ENCODE measurements at regions not wholly inside any gene's neighbourhood (a gene's known extent, or its start where the extent isn't known, plus 50 kb on each side); places are given as distances from the start of the nearest gene placed in this dataset.

DNA sequence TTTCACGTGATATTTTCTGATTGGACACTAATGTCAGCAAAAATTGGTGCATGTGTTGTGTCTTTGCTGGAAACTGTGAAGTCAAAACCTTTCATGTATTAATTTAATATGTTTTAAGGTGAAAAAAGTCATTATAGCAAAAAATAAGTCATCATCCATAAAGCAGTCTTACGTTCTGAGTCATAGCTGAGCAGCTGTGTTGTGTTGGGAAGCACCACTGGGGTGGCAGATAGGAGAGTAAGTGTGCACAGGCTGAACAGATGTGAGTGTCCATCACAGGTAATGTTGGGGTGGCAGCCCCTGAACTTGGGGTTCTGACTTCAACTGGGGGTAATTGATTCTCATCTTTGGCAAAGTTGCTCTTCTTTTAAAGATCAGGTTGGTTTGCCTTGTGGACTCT is 156.8 kb downstream of the NXNL2 start:
- Histone ChIP-seq H3K4me3 (no peak overlapping the region), H3K9me3 (peaks cover 6% of the 10 kb centered on the region), H3K36me3 (ENCODE audit: insufficient read depth in 1 of 2, low read depth in 1 of 2) (no peaks in the 10 kb centered on the region), H3K27ac (no peak overlapping the region), H3K27me3 (ENCODE audit: insufficient read depth in 3 of 3, low read length in 2 of 3) (no peaks in the 10 kb centered on the region), H3K4me1 (no peaks in the 10 kb centered on the region)
- DNase-seq (no peak), ATAC-seq (no peak)
- intact Hi-C loops (cut with DNase I): no loop called here
- WGBS, 3 donors: 69 to 80% (median 78%) methylated on average over 2 of the region's 2 CpGs
- TF ChIP-seq, protein P1, sequence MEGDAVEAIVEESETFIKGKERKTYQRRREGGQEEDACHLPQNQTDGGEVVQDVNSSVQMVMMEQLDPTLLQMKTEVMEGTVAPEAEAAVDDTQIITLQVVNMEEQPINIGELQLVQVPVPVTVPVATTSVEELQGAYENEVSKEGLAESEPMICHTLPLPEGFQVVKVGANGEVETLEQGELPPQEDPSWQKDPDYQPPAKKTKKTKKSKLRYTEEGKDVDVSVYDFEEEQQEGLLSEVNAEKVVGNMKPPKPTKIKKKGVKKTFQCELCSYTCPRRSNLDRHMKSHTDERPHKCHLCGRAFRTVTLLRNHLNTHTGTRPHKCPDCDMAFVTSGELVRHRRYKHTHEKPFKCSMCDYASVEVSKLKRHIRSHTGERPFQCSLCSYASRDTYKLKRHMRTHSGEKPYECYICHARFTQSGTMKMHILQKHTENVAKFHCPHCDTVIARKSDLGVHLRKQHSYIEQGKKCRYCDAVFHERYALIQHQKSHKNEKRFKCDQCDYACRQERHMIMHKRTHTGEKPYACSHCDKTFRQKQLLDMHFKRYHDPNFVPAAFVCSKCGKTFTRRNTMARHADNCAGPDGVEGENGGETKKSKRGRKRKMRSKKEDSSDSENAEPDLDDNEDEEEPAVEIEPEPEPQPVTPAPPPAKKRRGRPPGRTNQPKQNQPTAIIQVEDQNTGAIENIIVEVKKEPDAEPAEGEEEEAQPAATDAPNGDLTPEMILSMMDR (IDR thresholded peaks at IDR 0.05): no peak

DNA sequence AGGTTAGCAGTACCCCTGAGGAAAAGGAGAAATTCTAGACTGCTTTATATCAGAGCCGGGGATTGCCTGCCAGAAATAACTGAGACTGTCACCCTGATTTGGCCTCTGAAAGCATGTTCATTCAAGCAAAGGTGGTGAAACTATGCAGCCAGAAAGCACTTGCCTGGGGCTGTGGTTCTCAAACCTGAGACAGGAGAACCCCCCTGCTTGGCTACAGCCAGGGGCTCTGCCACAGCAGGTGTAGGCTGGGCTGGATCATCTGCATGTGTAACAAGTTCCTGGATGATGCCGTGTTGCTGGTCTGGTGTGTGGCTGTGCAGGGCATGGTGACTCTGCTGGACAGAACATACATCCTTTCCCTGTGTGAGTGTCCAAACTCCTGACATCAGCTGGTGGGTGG is 157.8 kb downstream of the NXNL2 start:
- Histone ChIP-seq H3K9me3 (peaks cover 6% of the 10 kb centered on the region), H3K27ac (no peak overlapping the region), H3K27me3 (ENCODE audit: insufficient read depth in 3 of 3, low read length in 2 of 3) (no peaks in the 10 kb centered on the region), H3K4me1 (no peaks in the 10 kb centered on the region), H3K36me3 (ENCODE audit: insufficient read depth in 1 of 2, low read depth in 1 of 2) (no peaks in the 10 kb centered on the region), H3K4me3 (no peak overlapping the region)
- no peak for ATAC-seq
- intact Hi-C loops (cut with DNase I): no loop called here
- WGBS, 3 donors: 67 to 77% (median 70%) methylated on average over 2 of the region's 2 CpGs
- TF ChIP-seq, protein P1 (IDR thresholded peaks at IDR 0.05): no peak
- no peak for DNase-seq

DNA sequence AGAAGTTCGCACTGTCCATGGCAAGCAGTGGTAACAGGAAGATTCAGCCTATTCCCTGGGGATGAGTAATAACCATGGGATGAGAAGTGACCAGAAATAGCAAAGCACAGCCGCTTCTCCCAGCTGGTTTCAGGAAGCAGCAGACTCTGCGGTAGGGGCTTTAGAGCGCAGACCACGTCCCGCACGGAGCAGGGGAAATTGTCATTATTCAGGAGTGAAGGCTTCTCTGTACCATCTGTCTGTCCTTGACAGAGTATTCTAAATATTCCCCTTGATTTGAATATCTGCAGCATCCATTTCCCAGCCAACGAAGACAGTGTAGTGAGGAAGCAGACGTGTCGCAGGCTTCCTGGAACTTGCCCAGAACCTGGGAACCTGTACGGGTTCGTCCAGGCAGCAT is 159.6 kb downstream of the NXNL2 start:
- no peak overlapping the region for H3K27ac ChIP-seq

GRCh38 chr9:88696501-88696900 is 161.5 kb downstream of the NXNL2 start:
- Histone ChIP-seq H3K4me1 (no peaks in the 10 kb centered on the region), H3K4me3 (no peak overlapping the region), H3K36me3 (ENCODE audit: insufficient read depth in 1 of 2, low read depth in 1 of 2) (no peaks in the 10 kb centered on the region), H3K9me3 (peaks cover 6% of the 10 kb centered on the region), H3K27me3 (ENCODE audit: insufficient read depth in 3 of 3, low read length in 2 of 3) (no peaks in the 10 kb centered on the region), H3K27ac (no peak overlapping the region)
- 89 to 92% (median 91%) methylated on average over 9 of the region's 9 CpGs for WGBS, 3 donors
- intact Hi-C loops (cut with DNase I): no loop called here
- ATAC-seq (no peak), DNase-seq (no peak)
- TF ChIP-seq, protein P1 (IDR thresholded peaks at IDR 0.05): no peak

More for the DNA sequence above, 159.6 kb downstream of the NXNL2 start:
- 42 to 46% (median 45%) methylated on average over 12 of the region's 12 CpGs for WGBS, 3 donors
- TF ChIP-seq, protein P1 (IDR thresholded peaks at IDR 0.05): no peak
- no peaks in the 10 kb centered on the region for H3K4me1 ChIP-seq
- H3K9me3 ChIP-seq: peaks cover 6% of the 10 kb centered on the region
- no peaks in the 10 kb centered on the region for H3K27me3 ChIP-seq (ENCODE audit: insufficient read depth in 3 of 3, low read length in 2 of 3)
- intact Hi-C loops (cut with DNase I): no loop called here
- H3K36me3 ChIP-seq (ENCODE audit: insufficient read depth in 1 of 2, low read depth in 1 of 2): no peaks in the 10 kb centered on the region
- no peak for DNase-seq
- no peak overlapping the region for H3K4me3 ChIP-seq
- ATAC-seq: no peak

DNA sequence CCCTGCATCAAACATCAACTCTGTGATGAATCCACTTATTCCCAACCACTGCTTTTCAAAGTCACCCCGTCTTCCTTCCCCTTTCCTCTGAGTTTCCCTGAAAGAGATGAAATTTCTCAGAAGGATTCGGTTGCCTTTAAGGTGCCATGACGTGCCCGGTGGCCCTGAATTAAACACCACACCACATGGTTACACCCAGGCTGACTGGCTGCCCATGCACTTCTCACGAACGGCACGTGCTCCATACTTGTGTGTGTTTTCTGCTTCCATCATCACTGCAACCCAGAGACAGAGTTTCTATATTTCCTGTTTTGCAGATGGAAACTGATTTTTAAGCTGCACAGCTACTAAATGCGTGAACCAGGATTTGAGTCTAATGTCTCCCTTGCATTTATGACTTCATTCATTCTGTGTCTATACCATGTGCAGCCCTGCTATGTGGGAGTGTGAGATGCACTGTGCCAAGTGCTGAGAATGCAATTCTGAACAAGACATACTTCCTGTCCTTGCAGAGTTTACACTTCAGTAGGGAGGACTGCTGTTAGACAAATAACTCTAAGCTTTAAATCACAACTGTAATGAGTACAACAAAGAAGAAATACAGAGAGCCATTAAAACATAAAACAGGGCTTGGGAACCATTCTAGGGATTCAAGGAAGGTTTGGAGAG is 162.9 kb downstream of the NXNL2 start:
- intact Hi-C loops (cut with DNase I): no loop called here
- Histone ChIP-seq H3K27ac (no peak overlapping the region), H3K9me3 (peaks cover 6% of the 10 kb centered on the region), H3K4me1 (no peaks in the 10 kb centered on the region), H3K27me3 (ENCODE audit: insufficient read depth in 3 of 3, low read length in 2 of 3) (no peaks in the 10 kb centered on the region), H3K4me3 (no peak overlapping the region), H3K36me3 (ENCODE audit: insufficient read depth in 1 of 2, low read depth in 1 of 2) (no peaks in the 10 kb centered on the region)
- 66 to 72% (median 71%) methylated on average over 8 of the region's 8 CpGs for WGBS, 3 donors
- DNase-seq: no peak
- TF ChIP-seq, protein P1 (IDR thresholded peaks at IDR 0.05): no peak
- ATAC-seq: no peak
